PC-9 (cell line): ENCODE measurements at regions not wholly inside any gene's neighbourhood (a gene's known extent, or its start where the extent isn't known, plus 50 kb on each side); places are given as distances from the start of the nearest gene placed in this dataset.

ENCODE experiments used
- CTCF ChIP-seq: fragments of 200-600 bp; sonication (generic); conservative IDR thresholded peaks from 2 replicates; pipeline ENCODE4 v1.6.1; 2017; ENCODE audit warnings: mixed run types, antibody characterized with exemption, mild to moderate bottlenecking, moderate library complexity
- EZH2 ChIP-seq: fragments of 200-600 bp; sonication (generic); IDR thresholded peaks from 2 replicates; pipeline ENCODE4 v1.8.0; 2017; ENCODE audit warnings: antibody characterized with exemption, low read depth

- TF ChIP-seq CTCF (no peak), EZH2 (no peak)
These were observed 182.7 kb downstream of the MC4R start for GRCh38 chr18:60189856-60190255.
